ENCODE measurements at regions not wholly inside any gene's neighbourhood (a gene's known extent, or its start where the extent isn't known, plus 50 kb on each side); places are given as distances from the start of the nearest gene placed in this dataset.

DNA sequence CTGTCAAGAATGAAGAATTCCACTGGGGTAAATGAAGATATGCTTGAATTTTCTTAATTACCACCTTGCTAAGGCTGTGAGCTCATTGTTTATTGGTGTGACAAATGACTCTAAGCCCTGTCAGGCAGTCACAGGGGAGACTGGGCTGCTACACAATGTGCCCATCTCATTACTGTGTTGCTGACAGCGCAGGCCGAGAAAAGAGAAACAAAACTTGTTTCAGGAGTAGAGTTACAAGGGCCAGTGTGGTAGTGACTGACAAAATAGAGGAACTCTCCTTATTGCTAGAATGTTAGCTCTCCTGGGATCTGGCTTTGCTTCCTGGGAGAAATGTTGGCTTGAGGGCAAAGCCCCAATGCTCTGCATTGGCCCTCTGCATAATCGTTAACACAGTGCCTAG is 130.4 kb upstream of the CRBN start:
- Histone ChIP-seq H3K27me3 (no peaks in the 10 kb centered on the region), H3K4me3 (no peak overlapping the region), H3K27ac (no peak overlapping the region), H3K36me3 (no peaks in the 10 kb centered on the region), H3K4me1 (no peaks in the 10 kb centered on the region), H3K9me3 (peaks cover 0 to 8% (median 0%) of the 10 kb centered on the region in 11 donors)
- TF ChIP-seq, protein P1, sequence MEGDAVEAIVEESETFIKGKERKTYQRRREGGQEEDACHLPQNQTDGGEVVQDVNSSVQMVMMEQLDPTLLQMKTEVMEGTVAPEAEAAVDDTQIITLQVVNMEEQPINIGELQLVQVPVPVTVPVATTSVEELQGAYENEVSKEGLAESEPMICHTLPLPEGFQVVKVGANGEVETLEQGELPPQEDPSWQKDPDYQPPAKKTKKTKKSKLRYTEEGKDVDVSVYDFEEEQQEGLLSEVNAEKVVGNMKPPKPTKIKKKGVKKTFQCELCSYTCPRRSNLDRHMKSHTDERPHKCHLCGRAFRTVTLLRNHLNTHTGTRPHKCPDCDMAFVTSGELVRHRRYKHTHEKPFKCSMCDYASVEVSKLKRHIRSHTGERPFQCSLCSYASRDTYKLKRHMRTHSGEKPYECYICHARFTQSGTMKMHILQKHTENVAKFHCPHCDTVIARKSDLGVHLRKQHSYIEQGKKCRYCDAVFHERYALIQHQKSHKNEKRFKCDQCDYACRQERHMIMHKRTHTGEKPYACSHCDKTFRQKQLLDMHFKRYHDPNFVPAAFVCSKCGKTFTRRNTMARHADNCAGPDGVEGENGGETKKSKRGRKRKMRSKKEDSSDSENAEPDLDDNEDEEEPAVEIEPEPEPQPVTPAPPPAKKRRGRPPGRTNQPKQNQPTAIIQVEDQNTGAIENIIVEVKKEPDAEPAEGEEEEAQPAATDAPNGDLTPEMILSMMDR (IDR thresholded peaks at IDR 0.05), result no peak
- no peak for ATAC-seq
- 58 to 67% methylated on average over 3 of the region's 3 CpGs for WGBS, 2 donors
- intact Hi-C loops (cut with DNase I), result no loop called here
- no peak for DNase-seq

DNA sequence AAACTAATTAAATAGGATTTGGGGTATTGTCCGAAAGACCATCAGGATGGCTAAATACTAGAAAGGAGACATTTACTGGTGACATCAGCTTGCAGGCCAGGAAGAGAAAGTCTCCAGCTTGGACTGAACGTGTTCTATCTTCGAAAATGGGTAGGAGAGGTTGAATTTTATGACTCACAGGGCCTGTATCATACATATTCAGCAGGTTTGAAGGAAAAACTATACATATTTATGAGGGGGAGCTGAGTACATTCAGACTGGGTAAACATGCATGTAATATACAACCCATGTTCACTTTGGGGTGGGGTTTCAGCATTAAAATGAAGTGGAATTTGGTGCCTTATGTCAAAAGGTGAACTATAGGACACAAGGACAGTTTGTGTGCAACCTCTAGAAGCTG is 129.3 kb upstream of the CRBN start:
- Histone ChIP-seq H3K4me3 (no peak overlapping the region), H3K4me1 (no peaks in the 10 kb centered on the region), H3K27ac (no peak overlapping the region), H3K9me3 (peaks cover 0 to 8% (median 0%) of the 10 kb centered on the region in 11 donors), H3K27me3 (no peaks in the 10 kb centered on the region), H3K36me3 (no peaks in the 10 kb centered on the region)
- ATAC-seq, result no peak
- intact Hi-C loops (cut with DNase I), result no loop called here
- WGBS, 2 donors, result 71 to 83% methylated on average over 3 of the region's 3 CpGs
- DNase-seq, result no peak
- TF ChIP-seq, protein P1 (IDR thresholded peaks at IDR 0.05), result no peak

DNA sequence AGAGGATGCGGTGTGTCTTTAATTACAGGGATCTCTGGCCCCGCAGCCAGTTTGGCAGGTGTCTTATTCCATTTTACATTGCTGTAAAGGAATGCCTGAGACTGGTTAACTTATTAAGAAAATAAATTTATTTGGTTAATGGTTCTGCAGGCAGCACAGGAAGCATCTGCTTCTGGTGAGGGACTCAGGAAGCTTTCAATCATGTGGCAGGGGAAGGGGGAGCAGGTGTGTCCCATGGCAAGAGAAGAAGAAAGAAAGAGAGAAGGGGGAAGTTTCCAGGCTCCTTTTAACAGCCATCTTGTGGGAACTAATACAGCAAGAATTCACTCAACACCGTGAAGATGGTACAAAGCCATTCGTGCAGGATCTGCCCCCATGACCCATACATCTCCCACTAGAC is 128.0 kb upstream of the CRBN start:
- DNase-seq (no peak), ATAC-seq (no peak)
- intact Hi-C loops (cut with DNase I), result no loop called here
- no peak overlapping the region for H3K27ac ChIP-seq
- H3K4me1 ChIP-seq, result no peaks in the 10 kb centered on the region
- WGBS, 2 donors, result 69 to 73% methylated on average over 4 of the region's 4 CpGs
- peaks cover 0 to 8% (median 0%) of the 10 kb centered on the region in 11 donors for H3K9me3 ChIP-seq
- no peaks in the 10 kb centered on the region for H3K27me3 ChIP-seq
- no peaks in the 10 kb centered on the region for H3K36me3 ChIP-seq
- H3K4me3 ChIP-seq, result no peak overlapping the region
- TF ChIP-seq, protein P1 (IDR thresholded peaks at IDR 0.05), result no peak

DNA sequence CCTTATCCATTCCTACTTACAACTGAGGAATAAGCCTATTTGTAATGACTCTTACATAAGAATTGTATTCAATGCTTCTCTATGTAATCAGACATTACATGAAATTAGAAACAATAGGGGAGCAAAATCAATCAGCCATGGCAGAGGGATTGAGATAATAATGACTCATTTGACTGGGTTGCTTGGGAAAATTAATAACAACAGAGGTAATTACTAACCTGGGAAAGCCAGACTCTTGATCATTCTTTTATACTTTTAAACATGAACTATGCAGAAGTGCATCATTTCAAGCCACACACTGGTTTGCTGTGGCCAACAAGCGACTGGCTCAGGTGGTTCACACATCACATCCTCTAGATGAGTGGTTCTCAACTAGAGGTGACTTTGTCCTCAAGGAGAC is 126.3 kb upstream of the CRBN start:
- Histone ChIP-seq H3K27ac (no peak overlapping the region), H3K4me3 (no peak overlapping the region), H3K27me3 (no peaks in the 10 kb centered on the region), H3K36me3 (no peaks in the 10 kb centered on the region), H3K9me3 (peaks cover 0 to 8% (median 0%) of the 10 kb centered on the region in 11 donors), H3K4me1 (no peaks in the 10 kb centered on the region)
- intact Hi-C loops (cut with DNase I), result no loop called here
- DNase-seq, result no peak
- no peak for ATAC-seq
- 79 to 82% methylated on average over 1 of the region's 1 CpG for WGBS, 2 donors
- TF ChIP-seq, protein P1 (IDR thresholded peaks at IDR 0.05), result no peak
